RWPE1 (cell line): ENCODE measurements at regions not wholly inside any gene's neighbourhood (a gene's known extent, or its start where the extent isn't known, plus 50 kb on each side); places are given as distances from the start of the nearest gene placed in this dataset.
"Not testable (repeated sequence)": the region's sequence is repeated elsewhere in the genome, so short reads cannot be mapped to it uniquely, and the experiment has no call there.

Experiments
- CTCF ChIA-PET: fragments of 350-600 bp; sonication (Branson Sonifier 250); formaldehyde crosslinking; extraction: SDS; loops from one replicate; lab custom pipeline; 2021; lab: Yijun Ruan, JAX
- POLR2A ChIA-PET: fragments of 400-600 bp; formaldehyde crosslinking; extraction: SDS; loops from one replicate; lab custom pipeline; 2020; ENCODE audit warnings: antibody characterized with exemption; ENCODE audit not compliant: low non-redundant PET; lab: Yijun Ruan, JAX
- DNase-seq: peaks from one replicate; pipeline ENCODE4 v3.0.0; 2012; ENCODE audit warnings: low spot score
- H3K27ac ChIP-seq: fragments of 450-650 bp; 2 replicates; pipeline ENCODE4 v1.5.1; 2017
- TF ChIP-seq, protein P1 (sequence below): fragments of 450-650 bp; conservative IDR thresholded peaks from 2 replicates; pipeline ENCODE4 v1.5.1; 2017; ENCODE audit warnings: low read depth, mild to moderate bottlenecking

DNA sequence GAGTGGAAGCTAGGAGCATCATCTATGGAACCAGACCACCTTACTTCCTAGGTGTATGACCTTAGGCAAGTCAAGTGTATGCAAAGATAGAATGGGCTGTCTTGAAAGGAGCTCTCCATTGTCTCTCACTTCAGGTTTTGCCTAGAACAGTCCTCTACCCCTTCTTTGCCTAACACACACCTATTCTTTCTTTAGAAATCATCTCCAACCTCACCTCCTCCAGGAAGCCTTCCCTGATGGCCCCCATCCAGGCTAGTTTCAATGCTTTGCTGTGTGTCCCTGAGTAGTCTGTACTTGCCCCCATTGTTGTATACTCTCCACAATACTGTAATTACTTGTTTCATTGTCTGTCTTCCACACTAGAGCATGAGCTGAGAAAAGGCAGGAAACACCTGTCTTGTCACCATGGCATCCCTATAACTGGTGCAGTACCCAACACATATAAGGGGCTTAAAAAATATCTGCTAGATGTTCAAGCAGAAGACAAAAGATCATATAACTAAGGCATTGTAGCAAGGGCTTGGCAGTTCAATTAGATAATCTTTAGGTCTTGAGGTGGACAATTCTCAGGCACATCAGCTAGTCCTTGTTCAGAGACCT is 83.0 kb downstream of the RRAGC start:
- ChIA-PET CTCF (no interaction called here), POLR2A (no interaction called here)
- TF ChIP-seq, protein P1, sequence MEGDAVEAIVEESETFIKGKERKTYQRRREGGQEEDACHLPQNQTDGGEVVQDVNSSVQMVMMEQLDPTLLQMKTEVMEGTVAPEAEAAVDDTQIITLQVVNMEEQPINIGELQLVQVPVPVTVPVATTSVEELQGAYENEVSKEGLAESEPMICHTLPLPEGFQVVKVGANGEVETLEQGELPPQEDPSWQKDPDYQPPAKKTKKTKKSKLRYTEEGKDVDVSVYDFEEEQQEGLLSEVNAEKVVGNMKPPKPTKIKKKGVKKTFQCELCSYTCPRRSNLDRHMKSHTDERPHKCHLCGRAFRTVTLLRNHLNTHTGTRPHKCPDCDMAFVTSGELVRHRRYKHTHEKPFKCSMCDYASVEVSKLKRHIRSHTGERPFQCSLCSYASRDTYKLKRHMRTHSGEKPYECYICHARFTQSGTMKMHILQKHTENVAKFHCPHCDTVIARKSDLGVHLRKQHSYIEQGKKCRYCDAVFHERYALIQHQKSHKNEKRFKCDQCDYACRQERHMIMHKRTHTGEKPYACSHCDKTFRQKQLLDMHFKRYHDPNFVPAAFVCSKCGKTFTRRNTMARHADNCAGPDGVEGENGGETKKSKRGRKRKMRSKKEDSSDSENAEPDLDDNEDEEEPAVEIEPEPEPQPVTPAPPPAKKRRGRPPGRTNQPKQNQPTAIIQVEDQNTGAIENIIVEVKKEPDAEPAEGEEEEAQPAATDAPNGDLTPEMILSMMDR = no peak
- no peak overlapping the region for H3K27ac ChIP-seq
- no peak for DNase-seq

DNA sequence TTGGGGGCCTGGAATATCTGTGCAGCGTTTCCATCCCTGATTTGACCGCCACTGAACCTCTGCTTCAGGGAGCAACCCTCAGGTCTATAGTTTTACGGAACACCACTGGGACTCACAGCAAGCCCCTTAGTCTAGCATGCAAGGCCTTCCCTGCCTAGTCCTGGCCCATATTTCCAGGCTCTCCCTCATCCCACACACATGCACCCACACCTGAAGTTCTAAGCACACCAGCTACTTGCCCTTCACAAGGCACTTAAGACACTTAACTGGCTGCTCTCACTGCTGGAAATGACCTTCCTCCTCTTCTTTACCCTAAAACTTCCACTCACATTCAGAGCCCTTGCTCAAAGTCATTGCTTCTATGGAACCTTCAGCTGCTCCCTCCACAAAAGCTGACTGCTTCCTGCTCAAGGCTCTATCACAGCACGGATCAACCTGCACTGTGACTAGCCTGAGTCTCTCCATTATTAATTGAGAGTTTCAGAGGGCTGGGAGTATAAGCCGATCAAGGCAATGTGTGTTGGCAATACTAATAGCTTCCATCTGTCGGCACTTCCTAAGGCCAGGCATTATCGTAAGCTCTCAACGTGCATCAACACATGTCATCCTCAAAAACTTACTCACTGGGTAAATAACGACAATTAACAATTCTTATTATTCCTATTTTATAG is 84.3 kb downstream of the RRAGC start:
- POLR2A ChIA-PET = no interaction called here
- no peak for DNase-seq
- no peak overlapping the region for H3K27ac ChIP-seq
- TF ChIP-seq, protein P1 = no peak
- CTCF ChIA-PET = no interaction called here

DNA sequence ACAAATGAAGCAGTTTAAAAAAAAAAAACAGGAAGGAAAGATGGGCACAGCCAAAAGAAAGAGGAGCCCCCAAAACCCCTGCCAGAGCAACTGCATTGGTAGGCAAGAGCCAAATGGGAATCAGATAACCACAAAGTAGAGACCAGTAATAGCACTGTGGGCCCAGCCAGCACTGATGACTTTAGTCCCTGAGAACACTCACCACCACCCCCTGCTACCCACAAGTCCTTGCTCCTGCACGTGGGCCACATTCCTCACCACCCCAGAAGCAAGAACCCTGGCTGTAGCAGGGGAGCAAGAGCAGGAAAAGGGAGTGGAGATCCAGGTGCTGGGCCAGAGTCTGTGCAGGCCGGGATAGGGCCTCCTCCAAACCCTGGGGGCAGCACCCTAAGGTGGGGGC is 86.1 kb downstream of the RRAGC start:
- H3K27ac ChIP-seq = no peak overlapping the region
- TF ChIP-seq, protein P1 = no peak
- POLR2A ChIA-PET = no interaction called here
- DNase-seq = no peak
- CTCF ChIA-PET = no interaction called here

DNA sequence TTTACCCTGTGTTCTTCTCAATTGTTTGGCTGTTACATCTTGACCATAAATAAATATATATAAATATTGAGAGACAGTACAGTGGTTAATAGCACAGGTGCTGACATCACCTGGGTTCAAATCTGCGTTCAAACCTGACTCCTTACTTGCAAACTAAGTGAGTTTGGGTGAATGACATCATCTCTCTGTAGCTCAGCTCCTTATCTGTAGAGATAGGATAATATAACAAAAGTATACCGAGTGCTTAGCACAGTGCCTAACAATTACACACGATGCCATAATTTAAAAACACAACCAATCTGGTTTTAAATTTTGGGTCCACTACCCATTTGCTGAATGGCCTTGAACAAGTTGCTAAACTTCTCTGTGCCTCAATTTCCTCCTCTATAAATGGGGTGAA is 86.6 kb downstream of the RRAGC start:
- no peak overlapping the region for H3K27ac ChIP-seq
- ChIA-PET CTCF (no interaction called here), POLR2A (no interaction called here)
- DNase-seq = no peak
- TF ChIP-seq, protein P1 = no peak

DNA sequence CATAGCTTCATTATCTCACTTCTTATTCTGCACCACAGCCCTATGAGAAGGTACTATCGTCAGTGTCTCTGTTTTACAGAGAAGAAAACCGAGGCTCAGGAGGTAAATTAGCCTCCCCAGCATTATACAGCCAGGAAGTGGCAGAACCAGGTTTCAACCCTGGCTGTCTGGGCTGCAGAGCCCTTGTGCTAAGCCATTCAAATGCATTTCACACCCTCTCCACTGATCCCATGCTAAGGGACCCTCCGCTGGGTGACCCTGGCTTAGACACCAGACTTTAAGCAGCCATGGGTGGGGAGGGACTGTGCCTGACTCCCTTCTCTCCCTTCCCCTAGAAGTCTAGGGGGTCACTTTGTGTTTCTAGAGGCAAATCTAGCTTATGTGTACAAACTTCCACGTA is 87.5 kb downstream of the RRAGC start:
- TF ChIP-seq, protein P1 = no peak
- POLR2A ChIA-PET = no interaction called here

DNA sequence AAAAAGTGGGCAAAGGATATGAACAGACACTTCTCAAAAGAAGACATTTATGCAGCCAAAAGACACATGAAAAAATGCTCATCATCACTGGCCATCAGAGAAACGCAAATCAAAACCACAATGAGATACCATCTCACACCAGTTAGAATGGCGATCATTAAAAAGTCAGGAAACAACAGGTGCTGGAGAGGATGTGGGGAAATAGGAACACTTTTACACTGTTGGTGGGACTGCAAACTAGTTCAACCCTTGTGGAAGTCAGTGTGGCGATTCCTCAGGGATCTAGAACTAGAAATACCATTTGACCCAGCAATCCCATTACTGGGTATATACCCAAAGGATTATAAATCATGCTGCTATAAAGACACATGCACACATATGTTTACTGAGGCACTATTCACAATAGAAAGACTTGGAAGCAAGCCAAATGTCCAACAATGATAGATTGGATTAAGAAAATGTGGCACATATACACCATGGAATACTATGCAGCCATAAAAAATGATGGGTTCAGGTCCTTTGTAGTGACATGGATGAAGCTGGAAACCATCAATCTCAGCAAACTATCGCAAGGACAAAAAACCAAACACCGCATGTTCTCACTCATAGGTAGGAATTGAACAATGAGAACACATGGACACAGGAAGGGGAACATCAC is 88.9 kb downstream of the RRAGC start:
- POLR2A ChIA-PET, CTCF ChIA-PET: not testable (repeated sequence)

More for the DNA sequence above, 87.5 kb downstream of the RRAGC start:
- CTCF ChIA-PET = no interaction called here
- no peak overlapping the region for H3K27ac ChIP-seq
- no peak for DNase-seq

DNA sequence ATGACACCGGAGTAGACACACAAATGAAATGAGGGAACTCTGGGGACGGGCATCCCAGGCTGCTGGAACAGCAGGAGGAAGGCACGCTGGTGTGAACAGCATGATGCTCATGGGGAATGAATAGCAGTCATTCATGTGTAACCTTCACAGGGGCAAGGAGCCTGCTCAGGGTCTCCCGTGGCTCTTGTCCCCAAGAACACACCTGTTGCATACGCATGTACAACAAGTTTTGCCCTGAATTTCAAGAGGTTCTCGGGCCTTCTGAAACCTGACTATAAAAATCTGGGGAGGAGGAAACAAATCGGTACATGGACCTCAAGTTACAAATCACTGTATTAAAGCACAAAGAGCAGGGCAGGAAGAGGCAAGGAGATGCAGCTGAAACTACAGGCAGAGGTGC is 93.4 kb downstream of the RRAGC start:
- no peak overlapping the region for H3K27ac ChIP-seq
- ChIA-PET CTCF (no interaction called here), POLR2A (no interaction called here)
- TF ChIP-seq, protein P1 = no peak
- no peak for DNase-seq

More for the DNA sequence above, 88.9 kb downstream of the RRAGC start:
- not testable (repeated sequence) for H3K27ac ChIP-seq, DNase-seq
